ENCODE measurements at regions not wholly inside any gene's neighbourhood (a gene's known extent, or its start where the extent isn't known, plus 50 kb on each side); places are given as distances from the start of the nearest gene placed in this dataset.

DNA sequence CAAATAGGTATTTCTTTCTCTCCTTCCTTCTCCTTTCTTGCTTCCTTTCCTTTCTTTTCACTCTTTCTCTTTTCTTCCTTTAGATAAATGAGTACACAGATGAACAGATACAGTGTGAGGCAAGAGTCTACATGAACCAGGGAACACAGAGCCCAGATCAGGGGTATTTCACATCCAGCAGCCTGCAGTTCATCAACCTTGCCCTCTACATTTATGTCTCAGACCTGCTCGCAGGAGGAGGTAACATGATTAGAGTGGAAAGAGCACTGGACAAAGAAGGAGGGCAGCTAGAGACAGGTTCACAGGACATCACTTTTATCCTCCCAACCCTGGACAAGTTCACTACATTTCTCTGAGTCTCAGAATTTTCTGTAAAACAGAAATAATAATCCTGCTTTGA lies 773.1 kb downstream of the NTRK3 start:
- TF ChIP-seq EZH2 (IDR thresholded peaks at IDR 0.05) (no peak), POLR2AphosphoS5 (IDR thresholded peaks at IDR 0.05; ENCODE audit: borderline replicate concordance, low read depth, low read length) (no peak)
